22Rv1 (cell line): ENCODE measurements at regions not wholly inside any gene's neighbourhood (a gene's known extent, or its start where the extent isn't known, plus 50 kb on each side); places are given as distances from the start of the nearest gene placed in this dataset.

Source experiments
- CTCF ChIP-seq: fragments of 450-650 bp; IDR thresholded peaks from 2 replicates; pipeline ENCODE4 v1.5.1; 2017; ENCODE audit warnings: mild to moderate bottlenecking
- ZFX ChIP-seq: fragments of 450-650 bp; IDR thresholded peaks from 2 replicates; pipeline ENCODE4 v1.6.1; 2017; ENCODE audit warnings: antibody characterized with exemption, borderline replicate concordance

- no peak for TF ChIP-seq CTCF
- TF ChIP-seq ZFX: no peak
These were observed 90.3 kb upstream of the DUSP10 start for GRCh38 chr1:221832151-221832550.
